D721Med (cell line): ENCODE measurements at regions not wholly inside any gene's neighbourhood (a gene's known extent, or its start where the extent isn't known, plus 50 kb on each side); places are given as distances from the start of the nearest gene placed in this dataset.

Experiments used
- DNase-seq: peaks from one replicate; pipeline ENCODE4 v3.0.0; 2011; ENCODE audit warnings: low spot score; ENCODE audit not compliant: insufficient read length
- FAIRE-seq: peaks from 2 replicates; lab custom pipeline; 2011; peaks lifted over from hg19 to GRCh38; lab: Jason Lieb, UNC
- TF ChIP-seq, protein P1 (sequence below): IDR thresholded peaks from 2 replicates; pipeline ENCODE4 v1.5.1; 2012; ENCODE audit warnings: mild to moderate bottlenecking, control low read depth; ENCODE audit not compliant: insufficient read depth; ENCODE audit errors: missing control alignments

DNA sequence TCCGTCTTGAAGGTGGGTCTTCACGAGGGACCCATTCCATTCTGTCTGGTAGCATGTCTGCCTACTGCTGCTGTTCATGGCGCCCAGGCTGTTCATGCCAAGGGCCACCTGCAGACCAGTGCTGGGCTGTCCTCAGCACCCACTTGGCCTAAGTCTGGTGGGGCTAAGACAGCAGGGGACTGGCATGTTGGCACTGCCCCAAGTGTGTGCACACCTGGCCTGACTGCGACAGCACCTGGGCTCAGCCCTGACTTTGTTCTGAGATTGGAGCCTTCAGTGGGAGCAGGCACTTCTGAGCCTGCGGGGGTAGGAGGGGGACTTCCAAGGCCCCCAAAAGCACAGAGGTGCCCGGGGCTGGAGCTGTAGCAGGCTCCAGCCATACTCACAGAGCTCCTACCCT is 250.8 kb upstream of the EDNRB start:
- no peak for DNase-seq
- TF ChIP-seq, protein P1, sequence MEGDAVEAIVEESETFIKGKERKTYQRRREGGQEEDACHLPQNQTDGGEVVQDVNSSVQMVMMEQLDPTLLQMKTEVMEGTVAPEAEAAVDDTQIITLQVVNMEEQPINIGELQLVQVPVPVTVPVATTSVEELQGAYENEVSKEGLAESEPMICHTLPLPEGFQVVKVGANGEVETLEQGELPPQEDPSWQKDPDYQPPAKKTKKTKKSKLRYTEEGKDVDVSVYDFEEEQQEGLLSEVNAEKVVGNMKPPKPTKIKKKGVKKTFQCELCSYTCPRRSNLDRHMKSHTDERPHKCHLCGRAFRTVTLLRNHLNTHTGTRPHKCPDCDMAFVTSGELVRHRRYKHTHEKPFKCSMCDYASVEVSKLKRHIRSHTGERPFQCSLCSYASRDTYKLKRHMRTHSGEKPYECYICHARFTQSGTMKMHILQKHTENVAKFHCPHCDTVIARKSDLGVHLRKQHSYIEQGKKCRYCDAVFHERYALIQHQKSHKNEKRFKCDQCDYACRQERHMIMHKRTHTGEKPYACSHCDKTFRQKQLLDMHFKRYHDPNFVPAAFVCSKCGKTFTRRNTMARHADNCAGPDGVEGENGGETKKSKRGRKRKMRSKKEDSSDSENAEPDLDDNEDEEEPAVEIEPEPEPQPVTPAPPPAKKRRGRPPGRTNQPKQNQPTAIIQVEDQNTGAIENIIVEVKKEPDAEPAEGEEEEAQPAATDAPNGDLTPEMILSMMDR = no peak
- FAIRE-seq = no peak

DNA sequence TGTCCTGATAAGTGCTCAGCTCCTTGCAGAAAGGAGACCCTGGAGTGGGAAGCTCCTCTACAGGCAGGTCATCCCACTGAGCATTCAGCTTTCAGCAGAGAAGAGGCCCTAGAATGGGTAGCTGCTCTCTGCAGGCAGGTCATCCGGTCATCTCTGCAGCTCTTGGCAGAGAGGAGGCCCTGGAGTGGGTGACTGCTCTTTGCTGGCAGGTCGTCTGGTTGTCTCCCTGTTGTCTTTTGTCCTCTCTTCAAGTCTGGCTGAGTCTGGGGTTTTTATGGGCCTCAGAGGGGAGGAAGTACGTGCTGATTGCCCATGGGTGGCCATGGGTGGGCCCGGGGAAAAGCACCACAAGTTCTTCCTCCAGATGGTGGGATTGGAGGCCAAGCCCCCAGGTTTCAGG is 250.3 kb upstream of the EDNRB start:
- no peak for FAIRE-seq

DNA sequence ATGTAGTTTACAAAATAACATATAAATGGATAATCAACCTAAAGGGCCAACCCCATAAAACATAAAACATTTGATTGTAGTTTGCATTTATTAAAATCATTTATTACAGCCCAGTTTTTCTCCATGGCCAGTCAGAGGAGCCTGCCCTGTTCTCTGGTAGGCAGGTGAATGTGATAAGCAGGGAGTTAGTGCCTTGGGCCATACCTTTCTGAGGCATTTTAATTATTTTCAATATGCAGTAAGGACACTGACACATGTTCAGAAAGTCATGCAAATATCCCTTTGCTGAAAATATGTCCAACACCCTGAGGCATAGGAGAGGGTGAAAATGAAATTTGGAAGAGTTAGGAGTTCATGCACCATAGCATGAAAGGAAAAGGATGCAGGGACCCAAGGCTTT is 242.6 kb upstream of the EDNRB start:
- no peak for DNase-seq
- TF ChIP-seq, protein P1 = no peak
- no peak for FAIRE-seq

More for the DNA sequence above, 250.3 kb upstream of the EDNRB start:
- TF ChIP-seq, protein P1 = no peak
- DNase-seq = no peak

DNA sequence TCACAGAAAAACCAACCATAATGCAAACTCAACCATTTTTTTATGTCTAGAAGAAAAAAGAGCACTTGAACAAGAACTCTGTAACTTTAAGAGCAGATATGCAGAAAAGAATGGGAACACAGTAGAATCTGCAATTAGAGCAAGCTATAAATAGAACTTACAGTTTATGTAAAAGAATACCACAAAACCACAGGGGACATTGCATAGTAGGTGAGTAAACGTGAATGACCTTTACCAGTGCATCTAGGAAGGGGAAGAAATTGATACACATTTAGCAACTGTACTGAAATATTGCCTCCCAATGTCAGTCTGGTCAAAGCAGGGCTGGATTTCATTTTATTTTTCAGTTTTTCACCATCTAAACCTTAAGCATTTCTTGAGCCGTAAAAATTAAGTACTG is 242.2 kb upstream of the EDNRB start:
- no peak for FAIRE-seq
- TF ChIP-seq, protein P1 = no peak
- DNase-seq = no peak

DNA sequence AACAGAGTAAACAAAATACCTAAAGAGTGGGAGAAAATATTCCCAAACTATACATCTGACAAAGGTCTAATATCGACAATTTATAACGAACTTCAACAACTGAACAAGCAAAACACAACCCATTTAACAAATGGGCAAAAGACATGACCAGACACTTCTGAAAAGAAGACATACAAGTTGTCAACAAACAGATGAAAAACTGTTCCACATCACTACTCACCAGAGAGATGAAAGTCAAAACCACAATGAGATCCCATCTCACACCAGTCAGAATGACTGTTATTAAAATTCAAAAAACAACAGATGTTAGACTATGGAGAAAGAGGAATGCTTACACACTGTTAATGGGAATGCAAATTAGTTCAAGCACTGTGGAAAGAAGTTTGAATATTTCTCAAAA is 233.8 kb upstream of the EDNRB start:
- DNase-seq = no peak
- TF ChIP-seq, protein P1 = no peak
- no peak for FAIRE-seq

DNA sequence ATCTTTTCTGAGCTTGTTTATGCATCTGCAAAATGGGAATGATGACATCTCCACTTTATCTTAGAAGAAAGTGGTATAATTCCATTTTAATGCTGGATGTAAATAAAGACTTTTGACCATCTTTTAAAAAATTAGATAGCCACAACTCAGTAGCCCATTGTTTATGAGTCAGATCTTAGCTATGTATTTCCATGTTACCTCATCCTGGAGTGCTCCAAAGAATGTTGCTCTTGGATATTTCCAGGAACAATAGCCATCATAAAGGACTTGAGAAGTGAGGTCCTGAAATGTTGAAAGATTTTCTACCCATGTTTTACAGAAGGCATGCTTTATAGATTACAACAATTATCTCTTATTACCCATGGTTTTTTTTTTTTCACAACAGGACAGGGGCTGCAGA is 229.3 kb upstream of the EDNRB start:
- no peak for FAIRE-seq
- DNase-seq = no peak
- TF ChIP-seq, protein P1 = no peak

DNA sequence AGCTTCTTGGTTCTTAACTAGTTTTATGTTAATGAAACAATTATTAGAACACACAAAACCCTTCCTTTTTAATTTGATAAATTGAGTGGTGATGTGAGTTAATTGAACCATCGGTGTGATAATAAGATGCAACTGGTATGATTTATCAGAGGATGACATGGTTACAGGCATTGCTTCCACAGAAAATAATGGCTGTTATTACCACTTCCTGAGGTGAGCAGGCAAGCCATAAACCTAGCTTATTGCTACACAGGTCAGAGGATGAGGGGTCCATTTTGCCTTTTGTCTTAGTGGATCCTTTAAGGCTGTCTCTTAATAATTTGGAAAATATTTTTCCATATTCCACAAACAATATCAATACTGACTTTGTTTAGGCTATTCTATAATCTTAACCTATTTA is 226.6 kb upstream of the EDNRB start:
- FAIRE-seq = no peak
- no peak for DNase-seq
- TF ChIP-seq, protein P1 = no peak
